ENCODE measurements at regions not wholly inside any gene's neighbourhood (a gene's known extent, or its start where the extent isn't known, plus 50 kb on each side); places are given as distances from the start of the nearest gene placed in this dataset.

DNA sequence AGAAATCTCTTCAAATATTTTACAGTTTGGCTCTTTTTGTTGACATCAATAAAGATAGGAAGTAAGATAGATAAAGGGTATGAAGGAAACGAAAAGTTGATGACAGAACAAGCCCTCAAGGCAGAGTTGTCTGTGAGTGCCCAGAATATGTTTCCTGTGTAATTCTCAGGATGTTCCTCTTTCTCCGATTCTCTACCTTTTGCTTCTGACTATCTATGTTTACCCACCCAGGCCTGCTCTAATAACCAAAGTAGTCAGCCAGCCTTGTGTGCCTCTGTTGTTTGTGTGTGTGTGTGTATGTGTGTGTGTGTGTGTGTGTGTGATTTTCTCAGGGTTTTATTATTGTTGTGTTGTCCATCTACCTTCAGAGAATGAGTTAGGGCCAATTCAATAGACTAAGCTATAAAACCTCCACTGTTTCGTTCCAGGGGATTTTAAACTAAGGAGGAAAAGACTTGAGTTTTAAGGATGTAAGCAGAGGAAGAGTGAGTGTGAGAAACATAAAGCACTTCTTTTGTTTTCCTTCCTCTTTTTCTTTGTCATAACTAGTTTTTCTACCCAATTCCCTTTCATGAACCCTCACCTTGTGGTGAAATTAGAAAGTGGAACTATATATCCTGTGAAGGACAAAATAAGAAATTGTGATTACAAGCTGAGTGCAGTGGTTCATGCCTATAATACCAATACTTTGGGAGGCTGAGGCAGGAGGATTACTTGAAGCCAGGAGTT, 627.4 kb upstream of the NR5A2 start:
- CTCF ChIA-PET = interaction anchor here (0.6 kb wide), 1 partner anchor 1268 kb away, joined by 3 read pairs; no protein-coding TSS in a partner anchor

DNA sequence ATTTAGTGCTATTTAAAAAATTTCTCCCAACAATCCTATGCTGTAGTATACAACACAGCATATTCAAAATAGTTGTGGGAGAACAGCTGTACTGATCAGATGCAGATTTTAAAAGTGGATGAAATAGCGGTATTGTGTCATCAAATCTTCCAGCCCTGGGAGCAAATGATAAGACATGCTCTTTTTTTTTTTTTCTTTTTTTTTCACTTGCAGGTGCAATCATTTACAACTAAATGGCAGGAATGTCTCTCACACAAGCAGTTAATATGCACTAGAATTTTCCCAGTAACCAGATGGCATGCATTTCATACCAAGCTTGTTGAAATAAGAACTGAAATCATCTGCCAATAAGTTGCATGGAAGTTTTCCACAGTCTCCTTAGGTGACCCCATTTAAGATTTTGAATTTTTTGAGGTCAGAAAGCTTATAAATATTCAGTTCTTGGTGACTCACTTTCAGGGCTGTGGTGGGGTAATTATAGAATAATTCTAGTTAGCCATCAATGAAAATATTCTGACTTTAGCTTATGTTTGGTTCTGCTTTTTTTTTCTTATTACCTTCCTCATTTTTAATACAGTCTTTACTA, 623.9 kb upstream of the NR5A2 start:
- DNase-seq (ENCODE audit: low read depth, low spot score) = peak; percentile 81
- TF ChIP-seq, protein P1, sequence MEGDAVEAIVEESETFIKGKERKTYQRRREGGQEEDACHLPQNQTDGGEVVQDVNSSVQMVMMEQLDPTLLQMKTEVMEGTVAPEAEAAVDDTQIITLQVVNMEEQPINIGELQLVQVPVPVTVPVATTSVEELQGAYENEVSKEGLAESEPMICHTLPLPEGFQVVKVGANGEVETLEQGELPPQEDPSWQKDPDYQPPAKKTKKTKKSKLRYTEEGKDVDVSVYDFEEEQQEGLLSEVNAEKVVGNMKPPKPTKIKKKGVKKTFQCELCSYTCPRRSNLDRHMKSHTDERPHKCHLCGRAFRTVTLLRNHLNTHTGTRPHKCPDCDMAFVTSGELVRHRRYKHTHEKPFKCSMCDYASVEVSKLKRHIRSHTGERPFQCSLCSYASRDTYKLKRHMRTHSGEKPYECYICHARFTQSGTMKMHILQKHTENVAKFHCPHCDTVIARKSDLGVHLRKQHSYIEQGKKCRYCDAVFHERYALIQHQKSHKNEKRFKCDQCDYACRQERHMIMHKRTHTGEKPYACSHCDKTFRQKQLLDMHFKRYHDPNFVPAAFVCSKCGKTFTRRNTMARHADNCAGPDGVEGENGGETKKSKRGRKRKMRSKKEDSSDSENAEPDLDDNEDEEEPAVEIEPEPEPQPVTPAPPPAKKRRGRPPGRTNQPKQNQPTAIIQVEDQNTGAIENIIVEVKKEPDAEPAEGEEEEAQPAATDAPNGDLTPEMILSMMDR (IDR thresholded peaks at IDR 0.05; ENCODE audit: insufficient read depth, low read length, missing control alignments) = no peak
- ChIA-PET POLR2A (no interaction called here), CTCF (interaction anchor here (1.5 kb wide), 1 partner anchor 19 kb away, joined by 4 read pairs; no protein-coding TSS in a partner anchor)
- no peak overlapping the region for H3K4me3 ChIP-seq (ENCODE audit: low read depth, low read length)

More for the DNA sequence above, 627.4 kb upstream of the NR5A2 start:
- TF ChIP-seq, protein P1 (IDR thresholded peaks at IDR 0.05; ENCODE audit: insufficient read depth, low read length, missing control alignments) = no peak
- no peak for DNase-seq (ENCODE audit: low read depth, low spot score)
- POLR2A ChIA-PET = no interaction called here
- no peak overlapping the region for H3K4me3 ChIP-seq (ENCODE audit: low read depth, low read length)

DNA sequence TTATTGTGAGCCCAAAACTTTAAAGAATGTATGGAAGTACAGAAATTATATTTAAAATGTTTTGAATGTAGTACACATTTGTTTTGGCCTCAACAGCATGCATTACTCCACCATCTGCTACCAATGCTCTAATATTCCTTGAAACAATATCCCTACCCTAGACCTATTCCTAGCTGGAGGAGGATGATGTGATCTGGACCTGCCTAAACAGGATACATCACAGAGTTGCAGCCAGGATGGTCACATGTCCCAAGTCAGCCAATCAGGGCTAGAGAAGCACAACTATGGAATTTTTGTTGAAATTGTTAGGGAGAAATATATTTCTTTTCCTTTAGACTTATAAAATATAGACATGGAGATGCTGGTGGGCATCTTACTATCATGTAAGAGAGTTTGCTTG, 623.3 kb upstream of the NR5A2 start:
- no peak overlapping the region for H3K4me3 ChIP-seq (ENCODE audit: low read depth, low read length)
- TF ChIP-seq, protein P1 (IDR thresholded peaks at IDR 0.05; ENCODE audit: insufficient read depth, low read length, missing control alignments) = no peak
- POLR2A ChIA-PET = no interaction called here
- CTCF ChIA-PET = no interaction called here
- DNase-seq (ENCODE audit: low read depth, low spot score) = no peak

DNA sequence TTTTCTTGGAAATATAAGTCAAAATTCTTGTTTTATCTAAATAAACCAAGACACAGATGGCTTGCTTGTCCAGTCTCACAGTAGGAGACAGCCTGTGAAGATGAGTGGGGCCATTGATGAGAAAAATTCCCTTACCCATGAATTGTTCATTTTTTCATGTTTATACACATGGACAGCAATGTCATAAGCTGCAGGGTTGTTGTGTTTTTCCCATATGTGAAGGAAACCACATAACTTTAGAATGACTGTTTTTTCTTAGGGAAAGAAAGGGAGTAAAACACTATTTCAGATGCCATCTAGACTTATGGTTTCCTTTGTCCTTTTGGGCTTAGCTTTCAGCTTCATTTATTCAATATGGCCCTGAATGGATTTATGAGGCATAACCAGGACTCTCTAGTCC, 622.5 kb upstream of the NR5A2 start:
- POLR2A ChIA-PET = no interaction called here
- no peak overlapping the region for H3K4me3 ChIP-seq (ENCODE audit: low read depth, low read length)
- no peak for DNase-seq (ENCODE audit: low read depth, low spot score)
- TF ChIP-seq, protein P1 (IDR thresholded peaks at IDR 0.05; ENCODE audit: insufficient read depth, low read length, missing control alignments) = no peak
- CTCF ChIA-PET = interaction anchor here (1.5 kb wide), 1 partner anchor 17 kb away, joined by 4 read pairs; no protein-coding TSS in a partner anchor

DNA sequence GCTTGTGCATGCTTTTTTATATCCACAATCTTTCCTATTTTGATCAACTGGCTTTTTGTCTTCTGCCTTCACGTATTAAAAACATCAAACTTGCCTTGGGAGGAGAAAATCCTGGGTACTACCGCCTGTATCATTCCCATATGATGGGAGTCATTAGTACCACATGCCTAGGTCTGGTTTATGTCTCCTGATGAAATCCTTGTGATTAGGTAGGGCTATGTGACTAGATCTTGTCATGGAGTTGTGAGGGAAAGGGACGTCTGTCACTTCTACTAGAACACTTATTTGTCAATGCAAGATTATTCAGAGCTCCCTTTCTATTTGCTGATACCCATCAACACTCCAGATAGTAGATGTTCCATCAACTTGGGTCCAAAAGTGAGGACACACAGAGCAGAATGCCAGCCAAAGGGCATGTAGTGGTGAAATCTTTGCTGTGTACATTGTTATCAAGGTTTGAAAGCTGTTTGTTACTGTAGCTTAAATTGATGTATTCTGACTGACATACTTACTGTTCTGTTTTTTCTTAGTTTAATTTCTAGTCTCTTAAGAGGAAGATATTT, 621.8 kb upstream of the NR5A2 start:
- POLR2A ChIA-PET = no interaction called here
- TF ChIP-seq, protein P1 (IDR thresholded peaks at IDR 0.05; ENCODE audit: insufficient read depth, low read length, missing control alignments) = no peak
- CTCF ChIA-PET = interaction anchor here (1.5 kb wide), 1 partner anchor 16 kb away, joined by 4 read pairs; no protein-coding TSS in a partner anchor

DNA sequence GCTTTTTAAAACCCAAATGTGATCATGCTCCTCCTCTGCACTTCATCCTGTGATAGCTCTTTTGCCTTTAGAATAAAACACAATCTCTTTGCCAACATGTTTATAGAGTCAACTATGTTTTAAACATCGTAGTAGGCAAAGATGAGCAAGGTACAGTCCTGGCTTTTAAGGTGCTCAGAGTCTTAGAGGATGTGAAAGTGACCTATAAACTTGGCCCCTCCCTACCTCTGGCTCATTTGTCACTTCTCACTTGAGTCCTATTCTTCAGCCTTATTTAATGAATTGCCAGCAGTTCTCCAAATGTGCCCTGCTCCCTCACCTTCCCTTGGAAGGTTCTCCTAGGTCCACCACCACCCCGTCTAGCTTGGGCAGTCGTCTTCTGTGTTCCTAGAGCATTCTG, 617.0 kb upstream of the NR5A2 start:
- POLR2A ChIA-PET = no interaction called here
- no peak overlapping the region for H3K4me3 ChIP-seq (ENCODE audit: low read depth, low read length)
- TF ChIP-seq, protein P1 (IDR thresholded peaks at IDR 0.05; ENCODE audit: insufficient read depth, low read length, missing control alignments) = no peak
- CTCF ChIA-PET = interaction anchor here (0.8 kb wide), 1 partner anchor 11 kb away, joined by 5 read pairs; no protein-coding TSS in a partner anchor
- no peak for DNase-seq (ENCODE audit: low read depth, low spot score)

More for the DNA sequence above, 621.8 kb upstream of the NR5A2 start:
- no peak for DNase-seq (ENCODE audit: low read depth, low spot score)
- no peak overlapping the region for H3K4me3 ChIP-seq (ENCODE audit: low read depth, low read length)

Data from AG04449 (cell line).